Liver (tissue), 3 donors: ENCODE measurements at regions not wholly inside any gene's neighbourhood (a gene's known extent, or its start where the extent isn't known, plus 50 kb on each side); places are given as distances from the start of the nearest gene placed in this dataset.

Experiments
- FOXA1 ChIP-seq: IDR thresholded peaks from 2 replicates; pipeline ENCODE4 v1.6.1; 2016; ENCODE audit warnings: antibody characterized with exemption
- GABPA ChIP-seq, 2 donors: IDR thresholded peaks in 1 of 2; conservative IDR thresholded peaks in 1 of 2; 2 replicates each; pipeline ENCODE4 v1.6.1; 2016; ENCODE audit warnings: antibody characterized with exemption in 2 of 2, mild to moderate bottlenecking in 1 of 2, moderate library complexity in 1 of 2
- HNF4A ChIP-seq, 2 donors: conservative IDR thresholded peaks; 2 replicates each; pipeline ENCODE4 v1.6.1; 2016; ENCODE audit warnings: antibody characterized with exemption in 2 of 2, mild to moderate bottlenecking in 2 of 2
- JUND ChIP-seq, 2 donors: IDR thresholded peaks; 2 replicates each; pipeline ENCODE4 v1.6.1; 2016; ENCODE audit warnings: antibody characterized with exemption in 2 of 2
- REST ChIP-seq: IDR thresholded peaks from 2 replicates; pipeline ENCODE4 v1.6.1; 2016; ENCODE audit warnings: antibody characterized with exemption, mild to moderate bottlenecking
- YY1 ChIP-seq: IDR thresholded peaks from 2 replicates; pipeline ENCODE4 v1.6.1; 2016; ENCODE audit warnings: antibody characterized with exemption, mild to moderate bottlenecking
- TF ChIP-seq, protein P1 (sequence below): fragments of 150-350 bp; IDR thresholded peaks from 2 replicates; pipeline ENCODE4 v1.5.1; 2017; ENCODE audit warnings: improper control_type of control experiment, low read depth, low read length; ENCODE audit not compliant: missing input control
- donor health status: healthy.
- donor health status: healthy.

GRCh38 chr15:93154666-93155065, 65.7 kb upstream of the RGMA start:
- TF ChIP-seq, protein P1, sequence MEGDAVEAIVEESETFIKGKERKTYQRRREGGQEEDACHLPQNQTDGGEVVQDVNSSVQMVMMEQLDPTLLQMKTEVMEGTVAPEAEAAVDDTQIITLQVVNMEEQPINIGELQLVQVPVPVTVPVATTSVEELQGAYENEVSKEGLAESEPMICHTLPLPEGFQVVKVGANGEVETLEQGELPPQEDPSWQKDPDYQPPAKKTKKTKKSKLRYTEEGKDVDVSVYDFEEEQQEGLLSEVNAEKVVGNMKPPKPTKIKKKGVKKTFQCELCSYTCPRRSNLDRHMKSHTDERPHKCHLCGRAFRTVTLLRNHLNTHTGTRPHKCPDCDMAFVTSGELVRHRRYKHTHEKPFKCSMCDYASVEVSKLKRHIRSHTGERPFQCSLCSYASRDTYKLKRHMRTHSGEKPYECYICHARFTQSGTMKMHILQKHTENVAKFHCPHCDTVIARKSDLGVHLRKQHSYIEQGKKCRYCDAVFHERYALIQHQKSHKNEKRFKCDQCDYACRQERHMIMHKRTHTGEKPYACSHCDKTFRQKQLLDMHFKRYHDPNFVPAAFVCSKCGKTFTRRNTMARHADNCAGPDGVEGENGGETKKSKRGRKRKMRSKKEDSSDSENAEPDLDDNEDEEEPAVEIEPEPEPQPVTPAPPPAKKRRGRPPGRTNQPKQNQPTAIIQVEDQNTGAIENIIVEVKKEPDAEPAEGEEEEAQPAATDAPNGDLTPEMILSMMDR, result no peak
- no peak for TF ChIP-seq HNF4A (conservative IDR thresholded peaks at IDR 0.05)
- no peak for TF ChIP-seq GABPA (IDR thresholded peaks at IDR 0.05 in 1 of 2, conservative IDR thresholded peaks at IDR 0.05 in 1 of 2)
- no peak for TF ChIP-seq FOXA1
- TF ChIP-seq JUND (IDR thresholded peaks at IDR 0.05), result no peak
- no peak for TF ChIP-seq REST
- no peak for TF ChIP-seq YY1
